WTC11 (cell line): ENCODE measurements at regions not wholly inside any gene's neighbourhood (a gene's known extent, or its start where the extent isn't known, plus 50 kb on each side); places are given as distances from the start of the nearest gene placed in this dataset.

Source experiments
- FOXP1 ChIP-seq: sonication (generic); formaldehyde crosslinking; IDR thresholded peaks from 2 replicates; pipeline ENCODE4 v1.8.0; 2022; ENCODE audit warnings: missing genetic modification reagents, mild to moderate bottlenecking, moderate library complexity, borderline replicate concordance
- TF ChIP-seq, protein P1 (sequence below): sonication (generic); formaldehyde crosslinking; IDR thresholded peaks from 2 replicates; pipeline ENCODE4 v1.8.1; 2023; ENCODE audit warnings: mild to moderate bottlenecking, missing genetic modification reagents

DNA sequence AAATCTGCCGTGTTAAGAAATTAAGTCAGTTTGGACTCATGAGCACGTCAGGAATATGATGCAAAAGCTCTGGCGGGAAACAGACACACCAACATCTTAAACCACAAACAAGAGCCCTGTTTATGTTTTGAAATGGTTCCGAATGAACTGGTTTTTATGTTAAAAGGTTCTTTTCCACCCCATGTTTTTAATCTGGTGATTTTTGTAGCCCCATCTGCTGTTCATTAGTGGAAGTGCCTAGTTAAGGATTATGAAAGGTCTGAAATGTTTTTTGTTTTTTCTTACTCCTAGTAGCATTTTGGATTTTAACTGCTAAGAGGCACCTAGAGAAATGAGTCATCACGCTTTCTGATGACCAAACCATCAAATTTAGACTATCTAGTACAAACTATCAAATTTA lies 404.1 kb upstream of the MKI67 start:
- no peak for TF ChIP-seq FOXP1 (CRISPR knock-in tag)
- TF ChIP-seq, protein P1, sequence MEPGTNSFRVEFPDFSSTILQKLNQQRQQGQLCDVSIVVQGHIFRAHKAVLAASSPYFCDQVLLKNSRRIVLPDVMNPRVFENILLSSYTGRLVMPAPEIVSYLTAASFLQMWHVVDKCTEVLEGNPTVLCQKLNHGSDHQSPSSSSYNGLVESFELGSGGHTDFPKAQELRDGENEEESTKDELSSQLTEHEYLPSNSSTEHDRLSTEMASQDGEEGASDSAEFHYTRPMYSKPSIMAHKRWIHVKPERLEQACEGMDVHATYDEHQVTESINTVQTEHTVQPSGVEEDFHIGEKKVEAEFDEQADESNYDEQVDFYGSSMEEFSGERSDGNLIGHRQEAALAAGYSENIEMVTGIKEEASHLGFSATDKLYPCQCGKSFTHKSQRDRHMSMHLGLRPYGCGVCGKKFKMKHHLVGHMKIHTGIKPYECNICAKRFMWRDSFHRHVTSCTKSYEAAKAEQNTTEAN (CRISPR knock-in tag), result no peak
